MCF 10A (cell line): ENCODE measurements at regions not wholly inside any gene's neighbourhood (a gene's known extent, or its start where the extent isn't known, plus 50 kb on each side); places are given as distances from the start of the nearest gene placed in this dataset.

Source experiments
- BruUV-seq: library from RNA; stranded (reverse); fragments of 400-500 nt; replicated peaks from 2 replicates; lab custom pipeline; 2021; lab: Mats Ljungman, UMichigan
- CTCF ChIA-PET: fragments of 300-600 bp; sonication (Branson Sonifier 250); formaldehyde crosslinking; extraction: SDS; loops from one replicate; lab custom pipeline; 2021; ENCODE audit warnings: antibody characterized with exemption, inconsistent platforms; lab: Yijun Ruan, JAX
- POLR2A ChIA-PET: fragments of 300-600, 350-650 bp; sonication (Branson Sonifier 250); formaldehyde crosslinking; extraction: SDS; loops from one replicate; lab custom pipeline; 2020; ENCODE audit warnings: antibody characterized with exemption, inconsistent platforms; lab: Yijun Ruan, JAX
- DNase-seq: peaks from one replicate; pipeline ENCODE4 v3.0.0-alpha.2; 2018; ENCODE audit not compliant: unreplicated experiment
- H3K27ac Mint-ChIP-seq: one replicate; pipeline ENCODE4 v1.8.0; 2022; ENCODE audit warnings: mild to moderate bottlenecking, low read depth, mixed read lengths; ENCODE audit not compliant: unreplicated experiment
- H3K27me3 Mint-ChIP-seq: one replicate; pipeline ENCODE4 v1.8.0; 2022; ENCODE audit warnings: mixed read lengths; ENCODE audit not compliant: insufficient read depth, unreplicated experiment
- H3K36me3 Mint-ChIP-seq: one replicate; pipeline ENCODE4 v1.8.0; 2022; ENCODE audit warnings: mild to moderate bottlenecking, moderate library complexity, mixed read lengths; ENCODE audit not compliant: insufficient read depth, unreplicated experiment
- H3K4me1 Mint-ChIP-seq: one replicate; pipeline ENCODE4 v1.8.0; 2022; ENCODE audit warnings: mixed read lengths; ENCODE audit not compliant: insufficient read depth, unreplicated experiment
- H3K4me3 Mint-ChIP-seq: one replicate; pipeline ENCODE4 v1.8.0; 2022; ENCODE audit warnings: mild to moderate bottlenecking, moderate library complexity, mixed read lengths; ENCODE audit not compliant: unreplicated experiment
- H3K9me3 Mint-ChIP-seq: one replicate; pipeline ENCODE4 v1.8.0; 2022; ENCODE audit warnings: mixed read lengths; ENCODE audit not compliant: unreplicated experiment
- intact Hi-C: fragments of 100-400 bp; cut with micrococcal nuclease; formaldehyde crosslinking; loops from 2 replicates; pipeline ENCODE4 v1.14.1; 2022
- TF ChIP-seq, protein P1 (sequence below): fragments of 200-600 bp; IDR thresholded peaks from one replicate; pipeline ENCODE4 v1.8.0; 2022; ENCODE audit warnings: antibody characterized with exemption, mild to moderate bottlenecking; ENCODE audit not compliant: unreplicated experiment

DNA sequence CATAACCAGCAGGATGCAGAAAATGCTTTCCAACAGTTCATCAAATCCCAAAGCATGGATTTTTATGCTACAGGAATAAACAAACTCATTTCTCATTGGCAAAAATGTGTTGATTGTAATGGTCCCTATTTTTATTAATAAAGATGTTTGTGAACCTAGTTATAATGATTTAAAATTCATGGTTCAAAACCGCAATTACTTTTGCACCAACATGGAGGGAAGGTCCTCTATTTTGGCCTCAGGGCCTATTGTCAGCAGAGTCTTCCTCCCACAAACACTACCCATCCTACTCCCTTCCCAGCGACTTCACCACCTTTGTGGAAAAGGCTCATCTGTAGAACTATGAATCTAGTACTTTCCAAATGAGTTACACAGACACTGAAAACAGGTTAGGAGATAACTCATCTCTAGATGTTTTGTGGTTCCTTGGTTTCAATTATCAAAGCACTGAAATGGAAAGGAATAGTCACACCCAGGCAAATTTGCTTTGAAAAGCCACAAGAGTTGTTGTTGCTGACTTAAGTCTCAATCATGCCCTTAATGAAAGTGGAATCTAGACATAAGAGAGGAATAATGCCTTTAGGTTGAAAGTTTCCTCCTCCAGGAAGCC lies 59.4 kb upstream of the FRMD4A start:
- POLR2A ChIA-PET, result no interaction called here
- Mint-ChIP-seq H3K4me3 (no peak overlapping the region), H3K4me1 (peaks cover 5% of the 10 kb centered on the region), H3K36me3 (no peaks in the 10 kb centered on the region), H3K9me3 (peaks cover 13% of the 10 kb centered on the region), H3K27ac (no peak overlapping the region), H3K27me3 (no peaks in the 10 kb centered on the region)
- TF ChIP-seq, protein P1, sequence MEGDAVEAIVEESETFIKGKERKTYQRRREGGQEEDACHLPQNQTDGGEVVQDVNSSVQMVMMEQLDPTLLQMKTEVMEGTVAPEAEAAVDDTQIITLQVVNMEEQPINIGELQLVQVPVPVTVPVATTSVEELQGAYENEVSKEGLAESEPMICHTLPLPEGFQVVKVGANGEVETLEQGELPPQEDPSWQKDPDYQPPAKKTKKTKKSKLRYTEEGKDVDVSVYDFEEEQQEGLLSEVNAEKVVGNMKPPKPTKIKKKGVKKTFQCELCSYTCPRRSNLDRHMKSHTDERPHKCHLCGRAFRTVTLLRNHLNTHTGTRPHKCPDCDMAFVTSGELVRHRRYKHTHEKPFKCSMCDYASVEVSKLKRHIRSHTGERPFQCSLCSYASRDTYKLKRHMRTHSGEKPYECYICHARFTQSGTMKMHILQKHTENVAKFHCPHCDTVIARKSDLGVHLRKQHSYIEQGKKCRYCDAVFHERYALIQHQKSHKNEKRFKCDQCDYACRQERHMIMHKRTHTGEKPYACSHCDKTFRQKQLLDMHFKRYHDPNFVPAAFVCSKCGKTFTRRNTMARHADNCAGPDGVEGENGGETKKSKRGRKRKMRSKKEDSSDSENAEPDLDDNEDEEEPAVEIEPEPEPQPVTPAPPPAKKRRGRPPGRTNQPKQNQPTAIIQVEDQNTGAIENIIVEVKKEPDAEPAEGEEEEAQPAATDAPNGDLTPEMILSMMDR, result no peak
- CTCF ChIA-PET, result no interaction called here
- DNase-seq, result no peak
- intact Hi-C loops, result loop anchor here (10.0 kb wide), 1 partner anchor 1615 kb away; no protein-coding TSS in a partner anchor
- no TSS peak for BruUV-seq

DNA sequence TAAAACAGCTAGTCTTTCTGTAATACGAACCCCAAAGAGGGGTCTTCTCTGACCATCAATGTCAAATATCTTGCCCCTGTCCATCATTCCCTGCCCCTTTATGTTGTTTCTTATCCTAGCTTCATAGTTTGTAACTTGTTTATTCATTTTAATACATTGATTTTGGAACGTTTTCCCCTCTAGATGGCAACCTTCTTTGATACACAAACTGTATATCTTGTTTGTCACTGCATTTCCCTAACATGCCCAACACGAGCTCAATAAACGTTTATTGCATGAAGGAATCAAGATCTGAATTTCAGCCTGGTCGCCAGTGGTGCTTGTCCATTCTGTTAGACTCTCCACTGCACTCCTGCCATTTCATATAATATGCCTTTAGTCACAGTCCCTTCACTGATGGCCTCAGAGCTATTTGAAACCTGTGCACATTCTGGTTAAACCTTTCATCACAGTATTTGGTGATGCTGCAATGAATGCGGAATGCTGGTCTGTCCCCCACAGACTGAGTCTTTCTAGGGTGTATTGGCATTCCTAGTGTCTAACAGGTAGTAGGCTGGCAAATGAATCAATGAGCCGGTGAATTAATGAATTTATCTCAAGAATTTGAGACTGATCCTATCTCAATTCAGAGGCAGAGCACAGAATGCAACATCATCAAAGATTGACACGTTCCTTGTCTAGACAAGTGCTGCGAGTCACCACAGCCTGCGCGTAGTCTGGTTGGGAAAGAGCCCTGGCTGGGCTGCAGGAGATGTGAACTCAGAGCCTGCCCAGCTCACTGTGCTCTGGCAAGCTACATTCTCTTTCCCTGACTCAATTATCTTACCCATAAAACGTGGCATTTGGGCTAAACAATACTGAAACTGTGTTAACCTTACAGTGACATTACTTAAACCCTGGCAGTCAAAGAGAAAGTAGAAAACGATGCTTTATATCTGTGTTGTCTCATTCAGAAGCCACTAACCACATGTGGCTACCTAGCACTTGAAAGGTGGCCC lies 55.2 kb upstream of the FRMD4A start:
- Mint-ChIP-seq H3K27me3 (no peaks in the 10 kb centered on the region), H3K36me3 (no peaks in the 10 kb centered on the region), H3K4me1 (peaks cover 5% of the 10 kb centered on the region), H3K4me3 (peak overlapping the region; percentile 8), H3K27ac (no peak overlapping the region), H3K9me3 (peaks cover 7% of the 10 kb centered on the region)
- DNase-seq, result peak; percentile 72
- POLR2A ChIA-PET, result interaction anchor here (0.6 to 0.9 kb wide), 2 partner anchors 11 to 29 kb away, joined by 3 read pairs; no protein-coding TSS in a partner anchor
- intact Hi-C loops, result loop anchor here (10.0 kb wide), 1 partner anchor 1611 kb away; no protein-coding TSS in a partner anchor
- no TSS peak for BruUV-seq
- CTCF ChIA-PET, result interaction anchor here (0.6 to 1.1 kb wide), 2 partner anchors 11 to 16 kb away, joined by 3 to 4 read pairs; no protein-coding TSS in a partner anchor
- TF ChIP-seq, protein P1, result no peak

DNA sequence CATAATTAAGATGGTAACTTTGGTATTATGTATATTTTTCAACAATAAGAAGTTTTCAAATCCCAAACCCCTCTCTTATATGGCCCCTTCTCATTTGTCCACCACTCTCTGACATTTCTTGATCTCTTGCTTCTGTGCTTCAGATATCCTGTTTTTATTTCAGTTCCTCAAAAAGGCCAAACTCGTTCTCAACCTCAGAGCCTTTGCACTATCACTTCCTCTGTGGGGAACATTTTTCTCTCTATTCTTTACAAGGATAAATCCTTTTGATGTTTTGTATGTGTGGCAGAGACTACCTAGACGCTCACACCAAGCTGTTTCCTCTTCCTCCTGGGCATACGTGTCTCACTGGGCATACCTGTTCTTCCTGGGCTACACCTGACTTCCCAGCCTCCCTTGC lies 54.2 kb upstream of the FRMD4A start:
- intact Hi-C loops, result loop anchor here (10.0 kb wide), 1 partner anchor 1610 kb away; no protein-coding TSS in a partner anchor
- H3K4me3 Mint-ChIP-seq, result no peak overlapping the region
- no TSS peak for BruUV-seq
- H3K4me1 Mint-ChIP-seq, result peaks cover 5% of the 10 kb centered on the region
- no peak for DNase-seq
- TF ChIP-seq, protein P1, result no peak
- no peaks in the 10 kb centered on the region for H3K36me3 Mint-ChIP-seq
- CTCF ChIA-PET, result interaction anchor here (1.1 kb wide), 1 partner anchor 10 kb away, joined by 4 read pairs; no protein-coding TSS in a partner anchor
- POLR2A ChIA-PET, result interaction anchor here (0.7 to 0.9 kb wide), 2 partner anchors 30 to 217 kb away, joined by 3 to 5 read pairs; no protein-coding TSS in a partner anchor
- H3K27ac Mint-ChIP-seq, result no peak overlapping the region
- H3K9me3 Mint-ChIP-seq, result peaks cover 5% of the 10 kb centered on the region
- no peaks in the 10 kb centered on the region for H3K27me3 Mint-ChIP-seq
